NCI-H345 treated with DMSO at 0.1 percent for 48 hours (cell line): ENCODE measurements at regions not wholly inside any gene's neighbourhood (a gene's known extent, or its start where the extent isn't known, plus 50 kb on each side); places are given as distances from the start of the nearest gene placed in this dataset.

ENCODE experiments used
- DNase-seq: peaks from one replicate; lab custom pipeline; 2025; ENCODE audit not compliant: unreplicated experiment; lab: John Stamatoyannopoulos, UW

- DNase-seq: no peak
Measured at GRCh38 chr7:31398815-31399214, 58.3 kb upstream of the NEUROD6 start.

DNA sequence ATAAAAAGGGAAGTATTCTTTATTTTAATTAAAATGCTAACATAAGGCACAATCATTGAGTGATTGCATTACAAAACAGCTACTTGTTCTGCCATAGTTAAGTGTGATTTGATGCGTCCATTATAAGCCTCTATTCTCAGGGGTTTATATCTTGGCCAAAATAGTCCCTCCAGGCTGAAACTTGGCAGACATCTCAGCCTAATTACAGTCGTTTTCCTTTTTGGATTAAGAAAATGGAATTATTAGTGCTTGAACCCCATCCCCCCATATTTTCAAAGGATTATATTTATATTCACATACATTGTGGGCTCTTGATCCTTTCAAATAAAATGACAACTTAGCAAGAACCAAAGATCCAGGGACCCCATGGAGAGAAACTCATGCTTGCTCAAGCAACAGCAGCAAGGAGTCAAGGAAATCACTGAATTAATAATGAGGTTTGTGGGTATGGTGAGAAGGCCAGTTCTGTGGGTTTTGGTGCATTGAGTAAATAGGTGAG is 66.7 kb upstream of the NEUROD6 start:
- DNase-seq: no peak

- DNase-seq: no peak
Measured at GRCh38 chr7:31408140-31408729, 67.7 kb upstream of the NEUROD6 start.

GRCh38 chr7:31410265-31410664 is 69.7 kb upstream of the NEUROD6 start:
- no peak for DNase-seq

- DNase-seq: no peak
Measured at GRCh38 chr7:31411416-31411815, 70.9 kb upstream of the NEUROD6 start.

DNA sequence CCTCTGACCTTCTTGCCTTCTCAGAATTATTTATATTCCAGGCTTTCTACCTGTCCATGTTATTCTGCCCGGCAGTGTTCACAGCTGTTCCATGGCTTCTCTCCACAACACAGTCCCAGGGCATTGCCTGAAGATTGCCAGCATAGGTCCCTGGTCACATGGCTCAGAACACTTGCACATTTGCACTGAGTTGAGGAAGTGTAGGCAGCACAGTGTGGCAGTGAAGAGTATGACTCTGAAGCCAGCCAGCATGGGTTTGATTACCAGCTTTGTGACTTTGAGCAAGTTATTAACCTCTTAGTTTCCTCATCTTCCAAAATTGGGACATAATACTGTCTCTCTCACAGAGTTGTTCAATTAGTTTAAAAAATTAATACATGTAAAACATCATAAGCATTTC is 73.2 kb upstream of the NEUROD6 start:
- DNase-seq: no peak

DNA sequence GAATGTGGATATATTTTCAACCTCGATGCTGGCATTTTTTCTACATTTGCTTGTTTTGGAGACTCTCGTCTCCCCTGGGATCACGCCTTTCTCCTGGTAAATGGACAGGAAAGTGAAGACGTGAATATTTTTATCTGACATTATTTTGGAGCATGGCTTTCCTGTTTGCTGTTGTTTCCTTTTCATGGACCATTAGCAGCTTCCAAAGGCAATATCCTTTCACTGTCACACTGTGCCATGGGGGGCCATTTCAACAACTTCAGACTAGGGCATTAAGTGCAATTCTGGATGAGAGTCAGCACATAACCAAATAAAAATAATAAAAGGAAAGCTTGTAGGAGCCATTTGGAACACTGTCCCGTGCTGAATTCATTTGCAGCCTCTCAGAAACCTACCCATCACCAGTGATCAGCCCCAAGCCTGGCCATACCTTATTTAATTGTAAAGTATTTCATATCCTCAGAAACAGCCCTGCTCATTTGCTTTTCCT is 75.9 kb upstream of the NEUROD6 start:
- DNase-seq: peak; percentile 93

DNA sequence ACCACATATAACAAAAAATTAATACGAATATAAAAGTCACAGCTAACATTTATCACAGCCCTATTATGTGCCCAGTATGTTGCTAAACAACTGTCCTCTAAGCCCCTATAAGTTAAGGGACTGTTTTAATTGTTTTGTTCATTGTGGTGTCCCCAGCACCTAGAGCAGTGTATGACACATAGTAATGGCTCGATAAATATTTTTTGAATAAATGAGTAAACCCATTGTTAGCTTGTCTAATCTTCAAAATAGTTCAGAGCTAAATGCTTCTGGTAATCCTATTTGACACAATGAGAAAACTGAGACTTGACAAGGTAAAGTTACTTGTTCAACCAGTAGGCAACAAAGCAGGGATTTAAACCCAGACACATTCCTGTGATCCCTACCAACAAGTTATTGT is 78.4 kb upstream of the NEUROD6 start:
- no peak for DNase-seq

DNA sequence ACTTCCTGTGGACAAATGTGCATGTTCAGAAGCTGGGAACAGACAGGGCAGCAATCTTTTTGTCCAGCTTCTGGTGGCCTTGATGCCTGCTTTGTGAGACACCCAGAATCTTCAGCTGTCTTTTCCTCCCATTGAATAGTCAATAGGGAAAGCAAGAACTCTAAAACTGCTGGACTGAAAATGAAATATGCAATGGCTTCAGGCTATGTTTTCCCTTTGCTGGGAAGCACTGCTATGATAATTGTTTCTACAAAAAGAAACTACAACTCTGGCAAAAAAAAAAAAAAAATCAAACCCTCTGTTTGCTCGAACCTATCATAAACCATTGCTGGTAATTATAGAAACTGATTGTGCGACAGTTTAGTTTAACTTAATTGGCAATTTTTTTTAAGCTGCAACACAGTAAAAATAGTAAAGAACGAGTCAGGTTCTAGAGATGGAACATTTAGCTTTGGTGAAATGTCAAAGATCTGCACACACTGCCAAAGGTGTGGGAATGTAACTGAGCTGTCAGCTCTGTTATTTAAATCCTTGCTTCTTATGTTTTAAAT is 79.1 kb upstream of the NEUROD6 start:
- DNase-seq: no peak

GRCh38 chr7:31420948-31421347 is 80.4 kb upstream of the NEUROD6 start:
- DNase-seq: no peak

- no peak for DNase-seq
Measured at GRCh38 chr7:31421607-31422006, 81.1 kb upstream of the NEUROD6 start.

DNA sequence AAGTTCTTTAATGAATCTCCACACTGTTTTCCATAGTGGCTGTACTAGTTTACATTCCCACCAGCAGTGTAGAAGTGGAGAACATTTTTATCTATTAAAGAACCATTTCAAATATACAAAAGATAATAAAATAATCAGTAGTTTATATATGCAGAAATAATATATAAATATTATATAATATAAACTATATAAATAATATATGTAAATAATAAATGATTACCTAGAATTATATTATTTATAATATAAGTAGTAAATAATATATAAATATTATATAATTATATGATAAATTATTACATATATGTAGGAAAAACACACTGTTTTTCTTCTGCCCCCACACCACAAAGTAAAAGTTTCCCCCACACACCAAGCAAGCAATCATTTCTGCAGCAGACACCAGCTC is 83.5 kb upstream of the NEUROD6 start:
- no peak for DNase-seq

DNA sequence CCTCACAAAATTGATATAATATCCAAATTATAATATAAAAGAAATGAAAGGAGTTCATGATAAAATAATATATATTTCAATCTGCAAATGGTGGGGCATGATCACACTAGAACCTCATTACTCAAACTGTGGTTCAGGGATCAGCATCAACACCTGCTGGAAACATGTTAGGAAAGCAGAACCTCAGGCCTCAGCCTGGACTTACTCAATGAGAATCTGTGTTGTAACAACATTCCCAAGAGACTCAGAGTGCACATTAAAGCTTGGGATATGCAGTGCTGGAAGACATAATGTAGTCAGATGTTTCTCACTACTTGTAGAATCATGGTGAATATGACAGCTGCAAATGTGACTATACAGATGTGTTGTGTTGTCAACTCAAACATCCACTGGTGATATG is 81.7 kb upstream of the ITPRID1 start:
- DNase-seq: no peak

DNA sequence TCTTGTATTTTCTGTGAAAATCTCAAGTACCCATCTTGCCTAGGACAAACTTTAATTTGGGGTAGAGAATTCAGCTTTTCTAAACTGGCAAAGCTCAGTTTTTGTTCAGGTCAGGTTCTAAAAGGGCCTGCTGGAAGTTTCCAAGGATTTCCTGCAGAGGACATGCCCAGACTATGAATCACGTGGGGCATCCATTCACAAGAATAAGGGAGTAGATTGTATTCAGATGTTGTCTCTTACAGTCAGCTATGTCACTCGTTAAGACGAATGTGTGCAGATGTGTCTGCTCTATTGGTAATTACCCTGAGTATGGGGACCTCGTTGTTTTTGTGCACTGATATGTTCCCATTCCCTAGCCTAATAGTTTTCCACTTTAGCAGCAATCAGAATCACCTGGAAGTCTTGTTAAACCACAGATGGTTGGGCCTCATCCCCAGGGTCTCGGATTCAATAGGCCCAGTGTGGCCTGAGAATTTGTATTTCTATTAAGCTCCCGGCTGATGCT is 81.0 kb upstream of the ITPRID1 start:
- DNase-seq: no peak

DNA sequence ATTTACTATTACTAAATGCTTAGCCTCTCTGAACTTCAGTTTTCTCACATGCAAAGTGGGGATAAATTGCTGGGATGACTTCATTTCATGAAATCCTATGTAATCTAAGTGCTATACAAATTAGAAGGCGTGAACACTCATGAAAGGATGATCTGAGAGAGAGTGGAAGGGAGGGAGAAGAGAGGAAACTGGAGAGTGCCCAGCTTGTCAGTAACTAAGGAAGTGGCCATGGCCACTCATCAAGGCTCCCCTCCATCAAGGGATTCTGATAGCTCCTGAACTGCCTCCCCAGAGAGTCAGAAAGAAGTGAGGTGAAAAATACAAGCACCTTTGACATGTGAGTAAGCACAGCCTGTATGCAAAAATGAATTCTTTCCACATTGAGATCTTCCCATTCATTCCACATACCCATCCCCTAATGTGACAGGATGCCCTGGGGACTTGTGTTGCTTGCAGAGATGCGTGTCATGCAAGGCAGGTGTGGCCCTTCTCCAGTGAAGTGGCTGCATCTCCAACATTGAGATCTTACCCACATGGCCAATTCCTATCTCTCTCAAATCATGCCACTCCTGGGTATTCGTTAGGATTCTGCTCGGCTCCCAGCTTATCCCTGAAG is 76.5 kb upstream of the ITPRID1 start:
- DNase-seq: peak; percentile 97

DNA sequence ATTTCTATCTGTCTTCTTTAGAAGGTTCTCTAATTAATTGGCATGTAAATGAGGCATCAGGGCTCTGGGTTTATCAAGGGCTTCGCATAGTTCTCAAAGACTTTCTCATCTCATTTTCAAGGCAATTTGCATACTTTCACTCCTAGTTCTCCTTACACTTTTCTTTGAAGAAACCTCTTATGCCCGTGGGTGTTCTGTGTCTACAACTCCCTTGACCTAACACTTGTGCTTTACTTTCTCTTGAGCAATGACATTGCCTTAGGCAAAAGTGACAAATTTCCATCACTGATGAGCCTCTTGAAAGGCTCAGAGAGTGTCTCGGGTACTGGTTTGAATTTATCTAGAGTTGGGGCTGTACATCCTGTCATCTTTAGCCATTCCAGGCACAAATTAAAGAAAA is 74.7 kb upstream of the ITPRID1 start:
- no peak for DNase-seq

DNA sequence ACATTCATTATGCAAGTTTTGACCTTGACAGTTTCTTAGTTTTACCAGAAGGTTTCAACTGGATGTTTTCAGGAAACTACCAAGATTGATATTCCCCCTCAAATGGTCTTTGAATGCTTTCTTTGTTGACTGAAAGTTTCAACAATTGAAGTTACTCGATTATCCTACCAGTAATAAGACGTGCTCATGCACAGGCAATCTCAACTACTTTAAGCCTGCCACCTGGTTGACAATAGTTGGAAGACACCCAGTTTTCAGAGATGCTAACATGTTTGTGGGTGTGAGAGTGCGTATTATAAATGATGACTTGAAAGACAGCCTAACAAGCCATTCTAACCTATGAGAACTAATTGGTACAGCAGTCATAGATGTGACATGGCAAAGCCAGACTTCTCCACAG is 73.4 kb upstream of the ITPRID1 start:
- no peak for DNase-seq

DNA sequence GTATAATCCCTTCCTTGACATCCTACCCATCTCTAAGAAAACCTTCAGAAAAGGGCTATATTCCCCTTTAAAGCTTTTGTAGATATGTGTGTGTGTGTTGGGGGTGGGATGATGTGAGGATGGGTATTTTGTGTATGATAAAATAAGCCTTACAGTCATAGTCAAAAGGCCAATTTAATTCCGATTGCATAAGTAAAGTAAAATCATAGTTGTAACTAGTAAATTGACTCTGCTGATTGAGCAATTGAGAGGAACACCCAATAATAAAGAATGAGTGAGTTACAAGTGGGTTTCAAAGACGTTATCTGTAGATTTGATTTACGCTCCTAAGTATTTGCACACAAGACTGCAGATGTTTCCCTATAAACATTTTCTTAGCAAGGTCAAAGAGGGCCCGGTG is 71.3 kb upstream of the ITPRID1 start:
- no peak for DNase-seq

DNA sequence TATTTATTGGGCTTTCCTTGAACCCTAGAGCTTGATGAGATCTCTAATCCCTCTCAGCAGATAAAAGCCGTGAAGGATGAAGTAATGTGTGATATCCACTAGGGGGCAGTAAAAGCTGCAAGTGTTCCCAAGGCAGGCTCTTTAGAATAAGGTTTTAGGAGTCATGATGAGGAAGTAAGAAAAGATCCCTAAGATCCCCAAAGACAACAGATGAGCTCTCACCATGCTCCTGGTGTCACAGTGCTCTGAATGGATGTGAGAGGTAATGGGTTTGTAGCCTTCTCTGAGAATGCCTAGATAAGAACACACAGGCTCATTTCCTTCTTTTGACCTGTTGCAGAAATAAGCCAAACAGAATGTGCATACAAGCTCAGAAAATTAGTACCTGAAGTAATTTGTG is 70.4 kb upstream of the ITPRID1 start:
- DNase-seq: peak; percentile 56

DNA sequence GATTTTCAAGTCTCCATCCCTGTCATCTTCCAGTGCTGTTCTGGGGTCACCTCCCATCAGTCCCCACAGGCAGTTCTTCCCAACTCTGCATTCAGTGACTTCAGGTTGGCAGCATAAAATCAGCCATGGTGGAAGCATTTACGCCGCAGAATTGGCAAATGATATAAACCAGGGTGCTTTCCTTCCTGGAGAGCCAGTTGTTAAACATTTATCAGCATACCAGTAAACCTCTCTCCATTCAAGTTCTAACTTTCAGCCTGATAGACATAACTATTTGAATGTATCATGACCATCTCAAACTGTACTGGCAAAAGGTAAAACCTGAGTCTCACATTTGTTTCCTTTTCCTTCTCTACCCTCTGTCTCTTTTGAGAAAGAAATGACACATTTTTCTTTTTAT is 69.7 kb upstream of the ITPRID1 start:
- DNase-seq: no peak

DNA sequence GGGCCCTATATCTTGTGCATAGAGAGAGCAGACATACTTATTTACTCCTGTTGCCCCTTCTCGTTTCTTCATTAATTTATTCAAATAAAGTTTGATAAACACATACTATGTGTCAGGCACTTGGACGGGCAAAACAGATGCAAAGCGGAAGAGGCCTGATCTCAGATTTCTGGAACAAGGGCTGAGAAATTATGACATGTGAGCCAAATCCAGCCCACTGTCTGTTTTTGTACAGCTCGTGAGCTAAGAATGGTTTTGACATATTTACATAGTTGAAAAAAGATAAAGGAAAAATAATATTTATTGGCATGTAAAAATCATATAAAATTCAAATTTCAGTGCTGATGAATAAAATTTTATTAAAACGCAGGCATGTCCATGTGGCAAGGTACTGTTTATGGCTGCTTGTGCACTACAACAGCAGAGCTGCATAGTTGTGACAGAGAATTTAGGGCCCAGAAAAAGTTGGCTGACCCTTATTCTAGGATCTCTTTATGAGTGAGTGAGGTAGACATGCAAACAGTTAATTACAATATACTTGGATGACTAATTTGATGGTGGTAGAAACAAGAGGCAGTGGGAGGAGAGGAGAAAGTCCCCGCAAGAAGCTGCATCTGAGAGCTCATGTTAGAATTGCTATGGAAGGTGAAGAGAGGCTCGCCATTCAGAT is 68.1 kb upstream of the ITPRID1 start:
- DNase-seq: no peak

- DNase-seq: no peak
Measured at GRCh38 chr7:31448649-31449048, 65.2 kb upstream of the ITPRID1 start.
